GM12891 (cell line): ENCODE measurements at regions not wholly inside any gene's neighbourhood (a gene's known extent, or its start where the extent isn't known, plus 50 kb on each side); places are given as distances from the start of the nearest gene placed in this dataset.

Experiments used
- PAX5 ChIP-seq: IDR thresholded peaks from 2 replicates; pipeline ENCODE4 v1.6.1; 2011; ENCODE audit warnings: low read length, moderate library complexity, mild to moderate bottlenecking; ENCODE audit not compliant: insufficient read depth, severe bottlenecking
- POLR2A ChIP-seq: IDR thresholded peaks from 2 replicates; pipeline ENCODE4 v1.6.1; 2011; ENCODE audit warnings: low read depth, low read length, control low read depth
- POLR2AphosphoS5 ChIP-seq: IDR thresholded peaks from 2 replicates; pipeline ENCODE4 v1.6.1; 2011; ENCODE audit warnings: low read depth, low read length, control low read depth
- SPI1 ChIP-seq: IDR thresholded peaks from 2 replicates; pipeline ENCODE4 v1.6.1; 2011; ENCODE audit warnings: low read depth, low read length, control low read depth
- TAF1 ChIP-seq: IDR thresholded peaks from 2 replicates; pipeline ENCODE4 v1.6.1; 2011; ENCODE audit warnings: low read depth, low read length, control low read depth

- no peak for TF ChIP-seq POLR2A
- TF ChIP-seq PAX5 = no peak
- no peak for TF ChIP-seq POLR2AphosphoS5
- TF ChIP-seq TAF1 = no peak
- TF ChIP-seq SPI1 = no peak
Measured at GRCh38 chr1:239803781-239804180, 287.9 kb upstream of the FMN2 start.
